ENCODE measurements at regions not wholly inside any gene's neighbourhood (a gene's known extent, or its start where the extent isn't known, plus 50 kb on each side); places are given as distances from the start of the nearest gene placed in this dataset.
"Not testable (repeated sequence)": the region's sequence is repeated elsewhere in the genome, so short reads cannot be mapped to it uniquely, and the experiment has no call there.

DNA sequence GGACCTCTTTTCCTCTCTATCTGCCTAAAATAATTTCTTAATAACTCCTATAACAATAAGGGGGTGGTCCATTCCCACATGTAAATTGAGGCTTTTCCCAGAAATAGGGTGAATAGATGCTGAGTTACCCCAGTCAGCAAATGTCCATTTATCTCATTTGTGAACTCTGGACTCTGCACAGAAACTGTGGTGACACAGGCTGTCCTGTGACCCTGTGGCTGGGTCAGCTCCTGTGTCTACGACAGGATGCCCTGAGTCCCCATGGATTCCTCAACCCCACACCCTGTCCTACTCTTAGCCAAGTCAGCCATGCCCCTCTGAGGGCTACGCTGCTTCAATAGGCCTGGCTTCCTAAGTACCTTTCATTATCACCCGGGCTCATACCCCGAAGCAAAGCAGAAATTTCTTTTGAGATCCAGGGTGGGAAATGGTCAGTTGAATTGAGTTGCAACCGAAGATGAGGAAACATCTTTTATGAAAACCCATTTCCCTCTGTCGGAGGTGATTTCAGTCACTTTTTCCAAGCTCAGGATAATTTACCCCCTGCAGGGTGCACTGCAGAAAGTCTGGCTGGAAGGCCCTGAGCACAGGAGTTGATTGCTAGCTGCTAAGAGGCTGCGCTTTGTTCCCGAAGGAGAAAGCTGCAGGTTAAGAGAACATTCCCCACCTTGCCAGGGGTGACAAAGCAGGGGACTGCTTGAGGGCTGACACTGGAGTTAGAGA lies 89.5 kb upstream of the PRSS12 start:
- POLR2A ChIA-PET; H3K27me3 ChIP-seq (ENCODE audit: control insufficient read depth, insufficient read depth, low read length); CTCF ChIA-PET; H3K4me3 ChIP-seq (ENCODE audit: low read depth, low read length); H3K36me3 ChIP-seq (ENCODE audit: control insufficient read depth, insufficient read depth, low read length); DNase-seq (ENCODE audit: low read depth): not testable (repeated sequence)

DNA sequence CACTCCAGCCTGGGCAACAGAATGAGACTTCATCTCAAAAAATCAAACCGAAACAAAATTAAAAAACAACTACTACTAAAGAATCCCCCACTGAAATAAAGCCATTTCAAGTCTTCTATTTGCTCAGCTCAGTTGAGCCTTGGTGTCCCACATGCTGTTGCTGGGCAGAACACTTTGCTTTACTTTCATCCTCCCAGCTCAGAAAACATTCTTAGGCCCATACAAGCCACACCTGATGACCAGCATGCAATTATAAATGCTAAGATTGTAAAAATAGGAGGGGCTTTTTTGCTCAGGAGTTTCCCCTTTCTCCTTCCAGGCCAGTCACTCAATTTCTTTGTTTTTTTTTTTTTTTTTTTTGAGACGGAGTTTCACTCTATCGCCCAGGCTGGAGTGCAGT lies 94.6 kb upstream of the PRSS12 start:
- H3K36me3 ChIP-seq (ENCODE audit: control insufficient read depth, insufficient read depth, low read length); POLR2A ChIA-PET; DNase-seq (ENCODE audit: low read depth); H3K27me3 ChIP-seq (ENCODE audit: control insufficient read depth, insufficient read depth, low read length); H3K4me3 ChIP-seq (ENCODE audit: low read depth, low read length); CTCF ChIA-PET: not testable (repeated sequence)

DNA sequence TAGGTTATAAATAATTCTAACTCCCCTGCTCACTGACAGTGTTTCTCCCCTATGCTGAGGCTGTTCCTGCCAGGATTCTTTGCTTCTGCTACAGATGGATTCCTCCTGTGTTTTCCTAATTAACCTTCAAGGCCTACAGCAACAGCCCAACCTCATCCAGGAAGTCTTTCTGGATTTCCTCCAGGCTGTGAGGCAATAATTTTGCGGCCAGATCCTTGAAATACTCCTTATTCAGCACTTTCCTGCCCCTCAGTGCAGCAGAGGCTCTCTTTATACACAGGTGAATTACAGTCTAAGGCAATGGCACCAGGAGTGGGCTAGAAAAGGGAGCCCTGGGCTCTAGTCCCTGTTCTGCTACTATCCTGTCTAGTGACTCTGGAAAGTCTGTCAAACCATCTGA lies 102.1 kb upstream of the PRSS12 start:
- H3K27me3 ChIP-seq (ENCODE audit: control insufficient read depth, insufficient read depth, low read length); DNase-seq (ENCODE audit: low read depth); POLR2A ChIA-PET; H3K36me3 ChIP-seq (ENCODE audit: control insufficient read depth, insufficient read depth, low read length); H3K4me3 ChIP-seq (ENCODE audit: low read depth, low read length); CTCF ChIA-PET: not testable (repeated sequence)

DNA sequence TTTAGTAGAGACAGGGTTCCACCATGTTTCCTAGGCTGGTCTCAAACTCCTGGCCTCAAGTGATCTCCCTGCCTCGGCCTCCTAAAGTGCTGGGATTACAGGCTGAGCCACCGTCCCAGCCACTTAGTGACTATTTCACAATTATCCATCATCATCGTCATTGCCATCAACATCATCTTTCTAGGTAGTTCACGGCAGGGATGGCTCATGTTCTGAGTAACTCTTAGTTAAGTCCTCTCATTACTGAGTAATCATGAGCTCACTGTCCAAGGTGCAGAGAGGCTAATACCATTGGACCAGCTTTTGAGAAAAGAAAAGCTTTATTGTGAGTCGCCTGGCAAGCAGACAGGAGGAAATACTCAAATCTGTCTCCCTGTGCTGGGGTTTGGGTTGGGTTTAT lies 108.6 kb upstream of the PRSS12 start:
- CTCF ChIA-PET; H3K27me3 ChIP-seq (ENCODE audit: control insufficient read depth, insufficient read depth, low read length); H3K4me3 ChIP-seq (ENCODE audit: low read depth, low read length); DNase-seq (ENCODE audit: low read depth); POLR2A ChIA-PET; H3K36me3 ChIP-seq (ENCODE audit: control insufficient read depth, insufficient read depth, low read length): not testable (repeated sequence)

DNA sequence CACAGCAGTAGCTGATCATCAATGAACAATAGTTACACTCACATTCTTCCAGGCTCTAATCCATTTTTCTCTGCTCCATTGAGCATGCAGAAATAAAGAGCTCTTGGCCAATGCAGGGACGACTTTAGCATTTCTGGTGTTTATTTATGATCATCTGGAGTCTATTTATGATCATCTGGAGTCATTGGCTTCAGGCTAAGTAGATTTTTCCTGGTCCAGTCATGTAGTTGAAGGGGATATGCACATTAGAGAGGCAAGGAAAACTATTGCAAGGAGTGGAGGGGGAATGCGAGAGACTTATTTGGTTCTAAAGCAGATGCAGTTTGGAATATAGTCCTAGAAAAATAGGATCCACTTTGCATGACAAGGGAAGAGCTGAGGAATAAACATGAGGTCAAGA lies 113.0 kb upstream of the PRSS12 start:
- H3K4me3 ChIP-seq (ENCODE audit: low read depth, low read length); H3K27me3 ChIP-seq (ENCODE audit: control insufficient read depth, insufficient read depth, low read length); CTCF ChIA-PET; H3K36me3 ChIP-seq (ENCODE audit: control insufficient read depth, insufficient read depth, low read length): not testable (repeated sequence)
- DNase-seq (ENCODE audit: low read depth): peak; percentile 86
- POLR2A ChIA-PET: interaction anchor here (0.6 kb wide), 1 partner anchor 138 kb away, joined by 3 read pairs; no protein-coding TSS in a partner anchor

DNA sequence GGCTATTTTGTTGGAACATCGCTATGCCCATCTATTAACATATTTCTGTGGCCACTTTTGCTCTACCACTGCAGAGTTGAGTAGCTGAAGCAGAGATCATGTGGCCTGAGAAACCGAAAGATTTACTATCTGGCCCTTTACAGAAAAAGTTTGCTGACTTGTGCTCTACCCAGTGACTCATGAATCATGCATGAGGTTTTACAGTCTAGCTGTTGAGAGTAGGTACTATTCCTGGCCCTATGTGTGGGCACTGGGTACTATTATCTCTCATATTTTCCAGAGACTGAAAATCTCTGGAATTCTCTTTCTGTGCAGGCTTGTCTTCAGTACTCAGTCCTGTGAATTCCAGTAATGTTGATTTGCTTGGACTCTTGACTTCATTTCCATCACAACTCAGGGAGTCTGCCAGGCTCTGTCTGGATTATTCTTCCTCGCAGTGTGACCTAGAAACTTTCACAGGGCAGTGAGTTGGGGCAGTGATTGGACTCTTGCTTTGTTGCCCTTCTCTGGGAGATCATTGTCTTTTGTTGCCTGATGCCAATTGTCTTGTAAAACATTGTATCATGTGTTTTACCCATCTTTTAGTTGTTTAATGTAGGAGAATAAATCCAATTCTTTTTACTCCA lies 121.3 kb upstream of the PRSS12 start:
- CTCF ChIA-PET: interaction anchor here (0.6 kb wide), 1 partner anchor 1369 kb away, joined by 3 read pairs; no protein-coding TSS in a partner anchor
- POLR2A ChIA-PET: not testable (repeated sequence)
- DNase-seq (ENCODE audit: low read depth): peak; percentile 44

DNA sequence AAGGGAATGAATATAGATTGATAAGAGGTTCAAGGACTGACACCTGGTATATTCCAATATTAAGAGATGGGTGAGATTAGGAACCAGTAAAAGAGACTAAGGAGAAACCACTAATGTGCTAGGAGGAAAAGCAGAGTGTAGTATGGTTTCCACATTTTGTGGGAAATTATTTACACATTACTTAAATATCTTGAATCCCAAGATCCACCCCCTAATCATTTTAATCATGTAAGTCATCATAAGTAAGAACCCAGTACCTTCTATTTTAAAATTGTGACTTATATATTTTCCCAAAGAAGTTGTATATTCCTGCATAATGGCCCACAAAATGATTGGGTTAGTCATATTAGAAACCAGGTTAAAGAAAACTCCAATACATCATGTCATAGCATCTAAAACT lies 122.0 kb upstream of the PRSS12 start:
- H3K27me3 ChIP-seq (ENCODE audit: control insufficient read depth, insufficient read depth, low read length); DNase-seq (ENCODE audit: low read depth); CTCF ChIA-PET; H3K4me3 ChIP-seq (ENCODE audit: low read depth, low read length); H3K36me3 ChIP-seq (ENCODE audit: control insufficient read depth, insufficient read depth, low read length); POLR2A ChIA-PET: not testable (repeated sequence)

More for the DNA sequence above, 121.3 kb upstream of the PRSS12 start:
- not testable (repeated sequence) for H3K27me3 ChIP-seq (ENCODE audit: control insufficient read depth, insufficient read depth, low read length); H3K36me3 ChIP-seq (ENCODE audit: control insufficient read depth, insufficient read depth, low read length); H3K4me3 ChIP-seq (ENCODE audit: low read depth, low read length)

DNA sequence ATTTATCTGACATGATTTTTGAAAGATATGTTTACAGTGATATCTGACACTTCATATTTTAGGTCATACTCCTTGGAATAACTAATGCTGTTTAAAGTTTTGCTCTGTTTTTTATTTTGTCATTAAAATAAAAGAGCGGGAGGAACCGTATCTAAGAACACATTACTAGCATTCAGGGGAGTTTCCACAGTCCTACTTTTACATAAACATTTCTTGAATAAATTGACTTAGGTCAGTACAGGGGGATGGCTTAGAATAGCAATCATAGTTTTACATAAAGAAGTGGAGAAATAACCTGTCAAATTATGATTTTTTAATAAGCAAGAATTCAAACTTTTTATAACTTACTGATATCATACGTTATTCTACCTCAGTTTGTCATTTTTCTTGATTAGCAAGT lies 123.1 kb upstream of the PRSS12 start:
- H3K27me3 ChIP-seq (ENCODE audit: control insufficient read depth, insufficient read depth, low read length); DNase-seq (ENCODE audit: low read depth); POLR2A ChIA-PET; H3K36me3 ChIP-seq (ENCODE audit: control insufficient read depth, insufficient read depth, low read length); H3K4me3 ChIP-seq (ENCODE audit: low read depth, low read length); CTCF ChIA-PET: not testable (repeated sequence)

DNA sequence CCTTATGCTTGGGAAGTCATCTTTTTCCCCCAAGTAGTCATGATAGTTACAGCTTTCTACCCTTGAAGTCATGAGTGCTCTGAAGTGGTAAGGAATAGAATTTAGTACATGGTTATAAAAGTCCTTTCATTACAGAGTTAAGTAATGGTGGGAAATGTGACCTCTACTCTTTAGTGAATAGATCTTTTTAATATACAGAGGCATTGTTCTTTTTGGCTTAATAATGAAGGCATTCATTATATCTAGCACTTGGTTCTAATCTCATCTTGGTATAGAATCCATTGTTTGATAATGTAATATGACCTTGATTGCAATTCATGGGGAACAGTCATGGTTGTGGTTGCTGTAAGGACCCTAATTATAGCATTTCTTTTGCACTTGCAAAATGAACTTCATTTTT lies 125.0 kb upstream of the PRSS12 start:
- H3K36me3 ChIP-seq (ENCODE audit: control insufficient read depth, insufficient read depth, low read length); H3K4me3 ChIP-seq (ENCODE audit: low read depth, low read length); DNase-seq (ENCODE audit: low read depth); POLR2A ChIA-PET; H3K27me3 ChIP-seq (ENCODE audit: control insufficient read depth, insufficient read depth, low read length); CTCF ChIA-PET: not testable (repeated sequence)

DNA sequence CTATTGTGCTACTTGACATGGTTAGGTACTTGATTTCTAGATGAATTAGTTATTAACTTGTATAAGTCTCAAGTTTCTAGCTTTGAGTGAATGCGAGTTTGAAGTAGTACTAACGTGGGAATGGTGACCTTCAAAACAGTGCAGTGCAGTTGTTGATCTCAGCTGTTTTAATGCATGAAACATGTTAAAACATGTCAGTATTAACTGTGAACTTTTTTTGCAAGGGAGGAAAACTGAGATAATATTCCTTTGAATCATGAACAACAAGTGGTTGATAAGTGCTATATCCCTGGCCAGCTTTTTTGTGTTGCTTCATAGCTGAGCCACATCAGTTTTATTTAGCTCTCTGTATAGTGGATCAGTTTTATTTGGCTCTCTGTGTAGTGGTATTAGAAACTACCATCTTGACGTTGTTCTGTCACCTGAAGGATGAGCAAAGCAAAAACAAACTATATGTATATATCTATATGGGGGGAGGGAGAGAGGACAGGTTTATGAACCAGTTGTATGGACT lies 133.1 kb upstream of the PRSS12 start:
- H3K4me3 ChIP-seq (ENCODE audit: low read depth, low read length); DNase-seq (ENCODE audit: low read depth); H3K27me3 ChIP-seq (ENCODE audit: control insufficient read depth, insufficient read depth, low read length); CTCF ChIA-PET; H3K36me3 ChIP-seq (ENCODE audit: control insufficient read depth, insufficient read depth, low read length); POLR2A ChIA-PET: not testable (repeated sequence)

DNA sequence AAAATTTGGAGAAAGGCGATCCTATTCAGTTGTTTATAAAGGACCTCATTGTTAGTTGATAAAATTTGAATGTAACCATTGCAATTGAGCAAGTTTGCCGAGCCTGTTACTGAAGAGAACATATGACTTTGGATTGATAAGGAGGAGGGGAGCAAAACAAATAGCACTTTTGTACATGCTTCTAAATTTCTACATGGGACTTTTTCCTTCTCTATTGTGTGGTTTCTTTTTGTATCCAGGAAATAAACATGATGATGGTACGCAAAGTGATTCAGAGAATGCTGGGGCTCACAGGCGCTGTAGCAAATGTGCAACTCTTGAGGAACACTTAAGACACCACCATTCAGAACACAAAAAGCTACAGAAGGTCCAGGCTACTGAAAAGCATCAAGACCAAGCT lies 140.2 kb upstream of the PRSS12 start:
- DNase-seq (ENCODE audit: low read depth); H3K36me3 ChIP-seq (ENCODE audit: control insufficient read depth, insufficient read depth, low read length); H3K27me3 ChIP-seq (ENCODE audit: control insufficient read depth, insufficient read depth, low read length); H3K4me3 ChIP-seq (ENCODE audit: low read depth, low read length); CTCF ChIA-PET; POLR2A ChIA-PET: not testable (repeated sequence)

DNA sequence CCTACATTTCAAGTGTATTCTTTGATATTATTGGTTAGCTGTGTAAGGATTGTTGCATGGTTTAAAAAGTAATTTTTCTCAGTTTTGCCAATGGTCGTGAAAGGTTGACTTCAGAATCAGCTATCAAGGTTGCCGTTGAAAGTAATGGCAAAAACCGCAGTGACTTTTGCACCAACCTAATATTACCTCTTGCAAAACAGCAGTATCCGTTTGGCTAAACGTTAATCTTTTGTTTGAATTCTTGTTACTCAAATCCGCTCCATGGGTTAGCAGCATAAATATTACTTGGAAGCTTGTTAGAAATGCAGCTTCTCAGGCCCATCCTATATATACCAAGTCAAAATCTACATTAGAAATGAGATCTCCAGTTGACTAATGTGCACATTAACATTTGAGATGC lies 141.6 kb upstream of the PRSS12 start:
- POLR2A ChIA-PET; DNase-seq (ENCODE audit: low read depth); H3K4me3 ChIP-seq (ENCODE audit: low read depth, low read length); CTCF ChIA-PET; H3K36me3 ChIP-seq (ENCODE audit: control insufficient read depth, insufficient read depth, low read length); H3K27me3 ChIP-seq (ENCODE audit: control insufficient read depth, insufficient read depth, low read length): not testable (repeated sequence)

DNA sequence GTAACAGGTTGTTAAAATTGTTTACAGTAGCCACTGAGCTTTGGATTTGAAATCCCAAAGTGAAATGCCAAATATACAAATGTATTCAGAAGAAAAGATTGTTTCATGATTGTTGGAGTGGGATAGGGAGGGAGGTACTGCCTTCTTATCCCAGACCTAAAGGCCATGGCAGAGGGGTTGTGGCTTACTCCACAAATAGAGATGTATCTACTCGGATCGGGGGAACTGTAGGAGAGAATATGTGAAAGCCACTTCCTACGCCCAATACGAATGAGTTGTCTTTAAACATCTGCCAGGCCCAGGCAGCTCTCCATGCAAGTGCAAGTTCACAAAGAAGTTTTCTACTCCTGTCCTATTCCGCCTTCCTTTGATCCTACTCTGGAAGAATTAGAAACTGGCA lies 150.2 kb upstream of the PRSS12 start:
- H3K27me3 ChIP-seq (ENCODE audit: control insufficient read depth, insufficient read depth, low read length); H3K36me3 ChIP-seq (ENCODE audit: control insufficient read depth, insufficient read depth, low read length); DNase-seq (ENCODE audit: low read depth); H3K4me3 ChIP-seq (ENCODE audit: low read depth, low read length); CTCF ChIA-PET: not testable (repeated sequence)
- POLR2A ChIA-PET: interaction anchor here (0.6 kb wide), 1 partner anchor 164 kb away, joined by 3 read pairs; no protein-coding TSS in a partner anchor
